22Rv1 (cell line): ENCODE measurements at regions not wholly inside any gene's neighbourhood (a gene's known extent, or its start where the extent isn't known, plus 50 kb on each side); places are given as distances from the start of the nearest gene placed in this dataset.

ENCODE experiments used
- ZFX ChIP-seq: fragments of 450-650 bp; IDR thresholded peaks from 2 replicates; pipeline ENCODE4 v1.6.1; 2017; ENCODE audit warnings: antibody characterized with exemption, borderline replicate concordance
- TF ChIP-seq, protein P1 (sequence below): fragments of 450-650 bp; IDR thresholded peaks from 2 replicates; pipeline ENCODE4 v1.5.1; 2017; ENCODE audit warnings: mild to moderate bottlenecking

DNA sequence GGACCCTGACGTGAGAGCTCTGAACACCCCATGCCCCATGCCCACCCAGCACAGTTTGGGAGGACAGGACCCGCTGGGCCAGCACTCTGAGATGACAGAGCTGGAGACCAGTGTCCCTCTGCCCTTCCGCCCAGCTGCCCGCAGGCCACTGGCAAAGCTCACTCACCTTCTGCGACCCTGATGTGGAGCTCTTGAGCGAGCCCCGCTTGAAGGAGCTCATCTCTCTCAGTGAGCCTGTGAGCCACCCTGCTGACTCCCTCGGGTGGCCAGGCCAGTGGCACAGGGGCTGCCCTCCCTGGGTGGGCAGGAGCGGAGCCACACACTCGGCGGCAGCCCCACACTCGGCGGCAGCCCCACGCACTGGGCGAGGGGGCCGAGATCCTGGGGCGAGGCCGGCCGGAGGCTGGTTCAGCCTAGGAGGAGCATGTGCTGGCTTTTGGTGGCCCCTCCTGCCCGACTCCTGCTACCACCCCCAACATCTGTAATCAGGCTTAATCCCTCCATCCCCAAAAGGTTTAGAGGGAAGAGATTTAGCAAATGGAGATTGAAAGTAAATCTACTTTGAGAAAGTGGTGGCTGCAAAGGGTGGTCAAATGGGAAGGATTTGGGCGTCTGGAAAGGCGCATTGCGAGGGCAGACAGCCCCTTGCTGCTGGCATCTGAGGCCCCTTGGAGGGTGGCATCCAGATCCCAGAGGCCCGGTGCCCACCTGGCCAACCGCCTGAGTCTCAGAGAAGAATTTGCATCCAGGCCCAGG lies 59.4 kb upstream of the TRPM1 start:
- TF ChIP-seq, protein P1, sequence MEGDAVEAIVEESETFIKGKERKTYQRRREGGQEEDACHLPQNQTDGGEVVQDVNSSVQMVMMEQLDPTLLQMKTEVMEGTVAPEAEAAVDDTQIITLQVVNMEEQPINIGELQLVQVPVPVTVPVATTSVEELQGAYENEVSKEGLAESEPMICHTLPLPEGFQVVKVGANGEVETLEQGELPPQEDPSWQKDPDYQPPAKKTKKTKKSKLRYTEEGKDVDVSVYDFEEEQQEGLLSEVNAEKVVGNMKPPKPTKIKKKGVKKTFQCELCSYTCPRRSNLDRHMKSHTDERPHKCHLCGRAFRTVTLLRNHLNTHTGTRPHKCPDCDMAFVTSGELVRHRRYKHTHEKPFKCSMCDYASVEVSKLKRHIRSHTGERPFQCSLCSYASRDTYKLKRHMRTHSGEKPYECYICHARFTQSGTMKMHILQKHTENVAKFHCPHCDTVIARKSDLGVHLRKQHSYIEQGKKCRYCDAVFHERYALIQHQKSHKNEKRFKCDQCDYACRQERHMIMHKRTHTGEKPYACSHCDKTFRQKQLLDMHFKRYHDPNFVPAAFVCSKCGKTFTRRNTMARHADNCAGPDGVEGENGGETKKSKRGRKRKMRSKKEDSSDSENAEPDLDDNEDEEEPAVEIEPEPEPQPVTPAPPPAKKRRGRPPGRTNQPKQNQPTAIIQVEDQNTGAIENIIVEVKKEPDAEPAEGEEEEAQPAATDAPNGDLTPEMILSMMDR, result no peak
- TF ChIP-seq ZFX, result no peak
